Vagina (tissue), 2 donors: ENCODE measurements at regions not wholly inside any gene's neighbourhood (a gene's known extent, or its start where the extent isn't known, plus 50 kb on each side); places are given as distances from the start of the nearest gene placed in this dataset.

Experiments
- DNase-seq, 2 donors: peaks; one replicate each; pipeline ENCODE4 v3.0.0-alpha.2; 2017; ENCODE audit errors: extremely low spot score in 2 of 2
- H3K27ac ChIP-seq: fragments of 200-600 bp; sonication (generic); one replicate; pipeline ENCODE4 v1.5.1; 2019
- H3K27me3 ChIP-seq: fragments of 200-600 bp; sonication (generic); one replicate; pipeline ENCODE4 v1.5.1; 2019
- H3K36me3 ChIP-seq, 2 donors: fragments of 200-600 bp; sonication (generic); one replicate each; pipeline ENCODE4 v1.5.1; 2017 to 2019
- H3K4me1 ChIP-seq: fragments of 200-600 bp; sonication (generic); one replicate; pipeline ENCODE4 v1.5.1; 2019
- H3K4me3 ChIP-seq, 2 donors: fragments of 200-600 bp; sonication (generic); 1 replicate in 1 of 2; 2 replicates in 1 of 2; pipeline ENCODE4 v1.5.1; 2016 to 2019
- H3K9me3 ChIP-seq: fragments of 200-600 bp; sonication (generic); one replicate; pipeline ENCODE4 v1.5.1; 2019
- POLR2A ChIP-seq, 2 donors: fragments of 450-650 bp; IDR thresholded peaks; one replicate each; pipeline ENCODE4 v1.6.1; 2017; ENCODE audit warnings: antibody characterized with exemption in 2 of 2, mild to moderate bottlenecking in 2 of 2, moderate library complexity in 2 of 2
- POLR2AphosphoS5 ChIP-seq, 2 donors: sonication (generic); formaldehyde crosslinking; IDR thresholded peaks; one replicate each; pipeline ENCODE4 v1.9.0; 2017; ENCODE audit warnings: antibody characterized with exemption in 2 of 2, mild to moderate bottlenecking in 2 of 2, low read depth in 1 of 2; ENCODE audit not compliant: insufficient read depth in 1 of 2
- intact Hi-C: fragments of 100-400 bp; cut with DNase I; formaldehyde crosslinking; loops from one replicate; pipeline ENCODE4 v1.15.1; 2023
- TF ChIP-seq, protein P1 (sequence below), 3 experiments: fragments of 450-650 bp in 2 of 3; fragments of 200-600 bp in 1 of 3; sonication (generic) in 1 of 3; IDR thresholded peaks; one replicate each; pipeline ENCODE4 v1.5.1; 2017 to 2019; ENCODE audit warnings: antibody characterized with exemption in 3 of 3, mild to moderate bottlenecking in 2 of 3, moderate library complexity in 2 of 3

- intact Hi-C loops: no loop called here
- Histone ChIP-seq H3K36me3 (no peaks in the 10 kb centered on the region), H3K27me3 (no peaks in the 10 kb centered on the region), H3K4me1 (no peaks in the 10 kb centered on the region), H3K9me3 (no peaks in the 10 kb centered on the region), H3K4me3 (no peak overlapping the region), H3K27ac (no peak overlapping the region)
- no peak for DNase-seq
- TF ChIP-seq POLR2A (IDR thresholded peaks at IDR 0.05) (no peak), POLR2AphosphoS5 (IDR thresholded peaks at IDR 0.05; ENCODE audit: insufficient read depth in 1 of 2, low read depth in 1 of 2) (no peak)
- TF ChIP-seq, protein P1, sequence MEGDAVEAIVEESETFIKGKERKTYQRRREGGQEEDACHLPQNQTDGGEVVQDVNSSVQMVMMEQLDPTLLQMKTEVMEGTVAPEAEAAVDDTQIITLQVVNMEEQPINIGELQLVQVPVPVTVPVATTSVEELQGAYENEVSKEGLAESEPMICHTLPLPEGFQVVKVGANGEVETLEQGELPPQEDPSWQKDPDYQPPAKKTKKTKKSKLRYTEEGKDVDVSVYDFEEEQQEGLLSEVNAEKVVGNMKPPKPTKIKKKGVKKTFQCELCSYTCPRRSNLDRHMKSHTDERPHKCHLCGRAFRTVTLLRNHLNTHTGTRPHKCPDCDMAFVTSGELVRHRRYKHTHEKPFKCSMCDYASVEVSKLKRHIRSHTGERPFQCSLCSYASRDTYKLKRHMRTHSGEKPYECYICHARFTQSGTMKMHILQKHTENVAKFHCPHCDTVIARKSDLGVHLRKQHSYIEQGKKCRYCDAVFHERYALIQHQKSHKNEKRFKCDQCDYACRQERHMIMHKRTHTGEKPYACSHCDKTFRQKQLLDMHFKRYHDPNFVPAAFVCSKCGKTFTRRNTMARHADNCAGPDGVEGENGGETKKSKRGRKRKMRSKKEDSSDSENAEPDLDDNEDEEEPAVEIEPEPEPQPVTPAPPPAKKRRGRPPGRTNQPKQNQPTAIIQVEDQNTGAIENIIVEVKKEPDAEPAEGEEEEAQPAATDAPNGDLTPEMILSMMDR (IDR thresholded peaks at IDR 0.05): no peak
Measured at GRCh38 chr11:37353192-37353591, 755.2 kb upstream of the RAG2 start.

DNA sequence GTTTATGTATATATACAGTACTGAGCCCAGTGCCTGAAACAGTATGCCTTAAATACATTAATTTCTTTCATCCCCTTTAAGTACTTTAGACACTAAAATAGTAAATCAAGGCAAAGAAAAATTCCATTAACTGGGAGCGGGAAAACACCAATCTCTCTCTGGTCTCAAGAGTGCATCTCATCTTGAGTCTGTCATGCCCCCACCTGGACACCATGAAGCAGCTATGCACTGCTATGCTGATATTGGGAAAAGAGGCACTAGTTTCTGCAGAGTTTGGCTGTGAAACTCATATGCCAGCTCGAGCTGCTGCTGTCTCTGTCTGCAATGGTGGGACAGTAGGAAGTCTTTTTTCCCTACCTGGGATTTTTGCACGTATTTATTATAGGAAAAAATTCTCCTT, 754.4 kb upstream of the RAG2 start:
- intact Hi-C loops: no loop called here
- no peak overlapping the region for H3K27ac ChIP-seq

GRCh38 chr11:37343290-37343689, 745.3 kb upstream of the RAG2 start:
- H3K36me3 ChIP-seq: no peaks in the 10 kb centered on the region
- no peaks in the 10 kb centered on the region for H3K9me3 ChIP-seq
- intact Hi-C loops: no loop called here
- DNase-seq: no peak
- no peaks in the 10 kb centered on the region for H3K27me3 ChIP-seq
- no peaks in the 10 kb centered on the region for H3K4me1 ChIP-seq
- H3K4me3 ChIP-seq: no peak overlapping the region
- no peak for TF ChIP-seq POLR2A (IDR thresholded peaks at IDR 0.05)
- no peak overlapping the region for H3K27ac ChIP-seq

More for the DNA sequence above, 754.4 kb upstream of the RAG2 start:
- Histone ChIP-seq H3K36me3 (no peaks in the 10 kb centered on the region), H3K9me3 (no peaks in the 10 kb centered on the region), H3K27me3 (no peaks in the 10 kb centered on the region), H3K4me1 (no peaks in the 10 kb centered on the region), H3K4me3 (no peak overlapping the region)
- DNase-seq: no peak
- TF ChIP-seq POLR2A (IDR thresholded peaks at IDR 0.05) (no peak), POLR2AphosphoS5 (IDR thresholded peaks at IDR 0.05; ENCODE audit: insufficient read depth in 1 of 2, low read depth in 1 of 2) (no peak)
- TF ChIP-seq, protein P1 (IDR thresholded peaks at IDR 0.05): no peak

GRCh38 chr11:37336401-37336800, 738.4 kb upstream of the RAG2 start:
- H3K4me3 ChIP-seq: no peak overlapping the region

GRCh38 chr11:37333345-37333744, 735.3 kb upstream of the RAG2 start:
- Histone ChIP-seq H3K4me3 (no peak overlapping the region), H3K27ac (no peak overlapping the region), H3K9me3 (no peaks in the 10 kb centered on the region), H3K36me3 (no peaks in the 10 kb centered on the region), H3K4me1 (no peaks in the 10 kb centered on the region), H3K27me3 (no peaks in the 10 kb centered on the region)
- TF ChIP-seq, protein P1 (IDR thresholded peaks at IDR 0.05): no peak
- TF ChIP-seq POLR2A (IDR thresholded peaks at IDR 0.05) (no peak), POLR2AphosphoS5 (IDR thresholded peaks at IDR 0.05; ENCODE audit: insufficient read depth in 1 of 2, low read depth in 1 of 2) (no peak)
- intact Hi-C loops: no loop called here
- DNase-seq: no peak

More at GRCh38 chr11:37336401-37336800, 738.4 kb upstream of the RAG2 start:
- Histone ChIP-seq H3K27ac (no peak overlapping the region), H3K36me3 (no peaks in the 10 kb centered on the region), H3K4me1 (no peaks in the 10 kb centered on the region), H3K9me3 (no peaks in the 10 kb centered on the region), H3K27me3 (no peaks in the 10 kb centered on the region)
- no peak for DNase-seq
- TF ChIP-seq, protein P1 (IDR thresholded peaks at IDR 0.05): no peak
- TF ChIP-seq POLR2AphosphoS5 (IDR thresholded peaks at IDR 0.05; ENCODE audit: insufficient read depth in 1 of 2, low read depth in 1 of 2) (no peak), POLR2A (IDR thresholded peaks at IDR 0.05) (no peak)
- intact Hi-C loops: no loop called here

GRCh38 chr11:37323843-37324242, 725.8 kb upstream of the RAG2 start:
- no peaks in the 10 kb centered on the region for H3K4me1 ChIP-seq
- TF ChIP-seq, protein P1 (IDR thresholded peaks at IDR 0.05): no peak
- no peak for TF ChIP-seq POLR2AphosphoS5 (IDR thresholded peaks at IDR 0.05; ENCODE audit: insufficient read depth in 1 of 2, low read depth in 1 of 2)
- intact Hi-C loops: no loop called here
- no peaks in the 10 kb centered on the region for H3K36me3 ChIP-seq
- H3K27ac ChIP-seq: no peak overlapping the region
- H3K4me3 ChIP-seq: no peak overlapping the region
- H3K9me3 ChIP-seq: no peaks in the 10 kb centered on the region
- H3K27me3 ChIP-seq: no peaks in the 10 kb centered on the region
- DNase-seq: no peak
